Bronchial epithelial cell (primary cell): ENCODE measurements at regions not wholly inside any gene's neighbourhood (a gene's known extent, or its start where the extent isn't known, plus 50 kb on each side); places are given as distances from the start of the nearest gene placed in this dataset.

Experiments used
- DNase-seq: peaks from one replicate; pipeline ENCODE4 v3.0.0-alpha.2; 2010; ENCODE audit warnings: low read depth
- FAIRE-seq: peaks from 2 replicates; lab custom pipeline; 2011; peaks lifted over from hg19 to GRCh38; lab: Jason Lieb, UNC
- H3K27me3 ChIP-seq: 2 replicates; pipeline ENCODE4 v1.5.1; 2011; ENCODE audit warnings: low read length; ENCODE audit not compliant: control insufficient read depth, insufficient read depth
- H3K36me3 ChIP-seq: 2 replicates; pipeline ENCODE4 v1.5.1; 2011; ENCODE audit warnings: low read length; ENCODE audit not compliant: control insufficient read depth, insufficient read depth
- H3K4me3 ChIP-seq: 2 replicates; pipeline ENCODE4 v1.5.1; 2011; ENCODE audit warnings: mild to moderate bottlenecking, low read depth, low read length, control low read depth
- CTCF ChIP-seq: IDR thresholded peaks from 2 replicates; pipeline ENCODE4 v1.5.1; 2011; ENCODE audit warnings: mild to moderate bottlenecking, moderate library complexity, low read length, control low read depth, inconsistent platforms; ENCODE audit not compliant: insufficient read depth, severe bottlenecking

- FAIRE-seq (no peak), DNase-seq (no peak)
- Histone ChIP-seq H3K4me3 (no peak overlapping the region), H3K27me3 (peaks cover 14% of the 10 kb centered on the region), H3K36me3 (no peaks in the 10 kb centered on the region)
- no peak for TF ChIP-seq CTCF
These were observed 347.5 kb upstream of the ZMIZ1 start for GRCh38 chr10:78721231-78721630.

GRCh38 chr10:78724846-78725245 lies 343.9 kb upstream of the ZMIZ1 start:
- H3K27me3 ChIP-seq: peaks cover 18% of the 10 kb centered on the region
- no peak for FAIRE-seq
- TF ChIP-seq CTCF: no peak

GRCh38 chr10:78726171-78726570 lies 342.6 kb upstream of the ZMIZ1 start:
- no peak for TF ChIP-seq CTCF
- peaks cover 15% of the 10 kb centered on the region for H3K27me3 ChIP-seq

More at GRCh38 chr10:78724846-78725245, 343.9 kb upstream of the ZMIZ1 start:
- no peaks in the 10 kb centered on the region for H3K36me3 ChIP-seq
- DNase-seq: no peak
- no peak overlapping the region for H3K4me3 ChIP-seq

GRCh38 chr10:78727251-78727650 lies 341.5 kb upstream of the ZMIZ1 start:
- DNase-seq: no peak
- peak; percentile 36 for FAIRE-seq

More at GRCh38 chr10:78726171-78726570, 342.6 kb upstream of the ZMIZ1 start:
- Histone ChIP-seq H3K36me3 (no peaks in the 10 kb centered on the region), H3K4me3 (no peak overlapping the region)
- FAIRE-seq: no peak
- no peak for DNase-seq

GRCh38 chr10:78727728-78728127 lies 341.0 kb upstream of the ZMIZ1 start:
- peaks cover 19% of the 10 kb centered on the region for H3K27me3 ChIP-seq
- FAIRE-seq (no peak), DNase-seq (no peak)
- no peak overlapping the region for H3K4me3 ChIP-seq
- TF ChIP-seq CTCF: no peak
- no peaks in the 10 kb centered on the region for H3K36me3 ChIP-seq

More at GRCh38 chr10:78727251-78727650, 341.5 kb upstream of the ZMIZ1 start:
- no peaks in the 10 kb centered on the region for H3K36me3 ChIP-seq
- no peak overlapping the region for H3K4me3 ChIP-seq
- peaks cover 19% of the 10 kb centered on the region for H3K27me3 ChIP-seq
- no peak for TF ChIP-seq CTCF

- Histone ChIP-seq H3K27me3 (peaks cover 20% of the 10 kb centered on the region), H3K4me3 (no peak overlapping the region), H3K36me3 (no peaks in the 10 kb centered on the region)
- no peak for TF ChIP-seq CTCF
- DNase-seq (no peak), FAIRE-seq (peak; percentile 60)
These were observed 340.6 kb upstream of the ZMIZ1 start for GRCh38 chr10:78728176-78728575.
